H1 (cell line): ENCODE measurements at regions not wholly inside any gene's neighbourhood (a gene's known extent, or its start where the extent isn't known, plus 50 kb on each side); places are given as distances from the start of the nearest gene placed in this dataset.

Source experiments
- CTCF ChIA-PET: fragments of 300-600 bp; sonication (Branson Sonifier 250); formaldehyde crosslinking; loops from one replicate; lab custom pipeline; 2021; ENCODE audit not compliant: partially characterized antibody; lab: Charles Lee
- POLR2A ChIA-PET: fragments of 300-600 bp; sonication (Branson Sonifier 250); formaldehyde crosslinking; loops from one replicate; lab custom pipeline; 2021; ENCODE audit warnings: inconsistent platforms; ENCODE audit not compliant: partially characterized antibody; lab: Charles Lee
- DNase-seq, 2 experiments: peaks; one replicate each; pipeline versions ENCODE4 v3.0.0 to v3.0.0-alpha.2; 2010 to 2022; ENCODE audit warnings: low spot score in 2 of 2, low read depth in 1 of 2, mixed read lengths in 1 of 2
- FAIRE-seq: peaks from 2 replicates; lab custom pipeline; 2011; peaks lifted over from hg19 to GRCh38; lab: Jason Lieb, UNC
- H2AFZ ChIP-seq: 2 replicates; pipeline ENCODE4 v1.8.1; 2012; ENCODE audit warnings: low read length, inconsistent platforms
- H2AK5ac ChIP-seq: 2 replicates; pipeline ENCODE4 v1.6.1; 2013; ENCODE audit warnings: low read depth, low read length
- H2BK120ac ChIP-seq: replicated peaks from 2 replicates; pipeline ENCODE3; 2013; ENCODE audit warnings: low read depth, low read length, inconsistent platforms
- H2BK12ac ChIP-seq: 2 replicates; pipeline ENCODE4 v1.6.1; 2013; ENCODE audit warnings: low read depth, low read length
- H2BK15ac ChIP-seq: 2 replicates; pipeline ENCODE4 v1.6.1; 2013; ENCODE audit warnings: low read length
- H2BK20ac ChIP-seq: 2 replicates; pipeline ENCODE4 v1.6.1; 2013; ENCODE audit warnings: low read length
- H2BK5ac ChIP-seq: 2 replicates; pipeline ENCODE4 v1.6.1; 2013; ENCODE audit warnings: low read depth, low read length
- H3K14ac ChIP-seq: 2 replicates; pipeline ENCODE4 v1.6.1; 2013; ENCODE audit warnings: inconsistent platforms; ENCODE audit not compliant: insufficient read length
- H3K18ac ChIP-seq: 2 replicates; pipeline ENCODE4 v1.6.1; 2013; ENCODE audit warnings: low read length; ENCODE audit errors: extremely low read depth
- H3K23ac ChIP-seq: 2 replicates; pipeline ENCODE4 v1.6.1; 2013; ENCODE audit warnings: inconsistent platforms; ENCODE audit not compliant: insufficient read length
- H3K23me2 ChIP-seq: 2 replicates; pipeline ENCODE4 v1.6.1; 2013; ENCODE audit warnings: low read depth, low read length
- H3K27ac ChIP-seq: 2 replicates; pipeline ENCODE4 v1.6.1; 2011; ENCODE audit warnings: low read depth, low read length, inconsistent platforms
- H3K27me3 ChIP-seq, 4 experiments: replicated peaks in 1 of 4; 1 replicate in 1 of 4; 2 replicates in 3 of 4; pipeline versions ENCODE4 v1.6.1 to v1.8.1; 2011 to 2013; ENCODE audit warnings: low read length in 3 of 4, mild to moderate bottlenecking in 3 of 4, inconsistent platforms in 2 of 4, mixed read lengths in 2 of 4, moderate library complexity in 1 of 4; ENCODE audit not compliant: control insufficient read depth in 3 of 4, insufficient read depth in 3 of 4; ENCODE audit errors: extremely low read depth in 1 of 4
- H3K36me3 ChIP-seq, 4 experiments: 2 replicates each; pipeline versions ENCODE4 v1.6.1 to v1.8.1; 2011 to 2013; ENCODE audit warnings: mild to moderate bottlenecking in 4 of 4, low read length in 3 of 4, moderate library complexity in 2 of 4, control low read depth in 1 of 4, inconsistent platforms in 1 of 4; ENCODE audit not compliant: insufficient read depth in 4 of 4, control insufficient read depth in 2 of 4
- H3K4ac ChIP-seq: replicated peaks from 2 replicates; pipeline ENCODE3; 2013; ENCODE audit warnings: low read length, low read depth, mixed read lengths, inconsistent platforms; ENCODE audit not compliant: insufficient read length
- H3K4me1 ChIP-seq, 4 experiments: replicated peaks in 1 of 4; 1 replicate in 1 of 4; 2 replicates in 3 of 4; pipeline versions ENCODE4 v1.6.1 to v1.8.1; 2011 to 2013; ENCODE audit warnings: low read length in 3 of 4, inconsistent platforms in 2 of 4, mixed read lengths in 1 of 4; ENCODE audit not compliant: insufficient read depth in 4 of 4, control insufficient read depth in 3 of 4
- H3K4me2 ChIP-seq, 2 experiments: 2 replicates each; pipeline versions ENCODE4 v1.6.1 to v1.8.1; 2011 to 2013; ENCODE audit warnings: low read depth in 2 of 2, low read length in 2 of 2, control low read depth in 1 of 2, inconsistent platforms in 1 of 2, mild to moderate bottlenecking in 1 of 2; ENCODE audit not compliant: insufficient read depth in 1 of 2
- H3K4me3 ChIP-seq, 4 experiments: fragments of 200-600, 300-600 bp in 1 of 4; sonication (generic), shearing (Covaris generic), sonication (Bioruptor Twin) in 1 of 4; 2 replicates each; pipeline versions ENCODE4 v1.5.1 to v1.8.1; 2011 to 2016; ENCODE audit warnings: low read length in 4 of 4, low read depth in 3 of 4, control low read depth in 2 of 4, inconsistent platforms in 2 of 4, mild to moderate bottlenecking in 2 of 4, mixed read lengths in 1 of 4, moderate library complexity in 1 of 4; ENCODE audit not compliant: insufficient read depth in 2 of 4; ENCODE audit errors: extremely low read depth in 1 of 4
- H3K56ac ChIP-seq: replicated peaks from 2 replicates; pipeline ENCODE3; 2013; ENCODE audit warnings: low read depth, mild to moderate bottlenecking, mixed read lengths, low read length, inconsistent platforms; ENCODE audit not compliant: insufficient read length
- H3K79me1 ChIP-seq: 2 replicates; pipeline ENCODE4 v1.6.1; 2013; ENCODE audit warnings: low read depth, low read length, control low read depth
- H3K79me2 ChIP-seq, 2 experiments: 2 replicates each; pipeline versions ENCODE4 v1.6.1 to v1.8.1; 2012 to 2013; ENCODE audit warnings: low read length in 2 of 2, mild to moderate bottlenecking in 2 of 2, inconsistent platforms in 1 of 2; ENCODE audit not compliant: insufficient read depth in 2 of 2, control insufficient read depth in 1 of 2
- H3K9ac ChIP-seq, 4 experiments: replicated peaks in 1 of 4; 1 replicate in 1 of 4; 2 replicates in 3 of 4; pipeline versions ENCODE4 v1.6.1 to v1.8.1; 2011 to 2013; ENCODE audit warnings: low read depth in 3 of 4, low read length in 3 of 4, control low read depth in 2 of 4, mild to moderate bottlenecking in 2 of 4, moderate library complexity in 2 of 4, inconsistent platforms in 1 of 4; ENCODE audit errors: extremely low read depth in 1 of 4
- H3K9me3 ChIP-seq, 2 experiments: 2 replicates each; pipeline versions ENCODE4 v1.6.1 to v1.8.1; 2012 to 2013; ENCODE audit warnings: mild to moderate bottlenecking in 2 of 2, moderate library complexity in 2 of 2, control low read depth in 1 of 2, inconsistent platforms in 1 of 2, low read depth in 1 of 2, low read length in 1 of 2, mixed read lengths in 1 of 2; ENCODE audit not compliant: insufficient read depth in 2 of 2
- H4K20me1 ChIP-seq, 2 experiments: replicated peaks in 1 of 2; 2 replicates each; pipeline versions ENCODE3 to v1.8.1; 2011 to 2013; ENCODE audit warnings: inconsistent platforms in 2 of 2, low read length in 2 of 2, mild to moderate bottlenecking in 1 of 2; ENCODE audit not compliant: insufficient read depth in 2 of 2, control insufficient read depth in 1 of 2
- H4K5ac ChIP-seq: 2 replicates; pipeline ENCODE4 v1.6.1; 2013; ENCODE audit warnings: low read length, low read depth, mixed read lengths, inconsistent platforms; ENCODE audit not compliant: insufficient read length
- H4K8ac ChIP-seq: 2 replicates; pipeline ENCODE4 v1.8.0; 2013; ENCODE audit warnings: mild to moderate bottlenecking, moderate library complexity, low read length, inconsistent platforms; ENCODE audit not compliant: insufficient read depth; ENCODE audit errors: extremely low read depth
- H4K91ac ChIP-seq: replicated peaks from 2 replicates; pipeline ENCODE3; 2013; ENCODE audit warnings: low read length, mixed read lengths, inconsistent platforms; ENCODE audit not compliant: insufficient read length
- ATF2 ChIP-seq: IDR thresholded peaks from 2 replicates; pipeline ENCODE4 v1.6.1; 2012; ENCODE audit warnings: low read length, inconsistent platforms
- JUN ChIP-seq: IDR thresholded peaks from 2 replicates; pipeline ENCODE4 v1.6.1; 2011; ENCODE audit warnings: low read depth, mild to moderate bottlenecking, improper control_type of control experiment, low read length
- KDM1A ChIP-seq: fragments of 200-600, 300-600 bp; sonication (generic); IDR thresholded peaks from 2 replicates; pipeline ENCODE4 v1.7.1; 2016; ENCODE audit warnings: mild to moderate bottlenecking, low read length, borderline replicate concordance
- SUZ12 ChIP-seq: fragments of 200-600 bp; sonication (generic); IDR thresholded peaks from 2 replicates; pipeline ENCODE4 v1.6.1; 2012; ENCODE audit warnings: mild to moderate bottlenecking, inconsistent platforms, low read length, moderate library complexity, mixed read lengths
- YY1 ChIP-seq: IDR thresholded peaks from 2 replicates; pipeline ENCODE4 v1.6.1; 2011; ENCODE audit warnings: low read depth, mild to moderate bottlenecking, low read length
- WGBS, 2 experiments: shearing (Covaris generic) in 1 of 2; methylation state at CpG; one replicate each; pipeline versions ENCODE4 v1.1.6 to v1.1.7; 2013 to 2015; ENCODE audit warnings: low lambda C conversion rate in 2 of 2, mixed read lengths in 2 of 2, inconsistent platforms in 1 of 2, low coverage in 1 of 2, missing lambda C conversion rate in 1 of 2; ENCODE audit not compliant: insufficient replicate concordance in 2 of 2, insufficient coverage in 1 of 2, insufficient read length in 1 of 2; ENCODE audit errors: extremely low coverage in 1 of 2, missing lambda C conversion rate in 1 of 2; 5-methylcytosine and 5-hydroxymethylcytosine counted together

- Histone ChIP-seq H4K91ac (no peak overlapping the region), H3K27ac (no peak overlapping the region), H2AK5ac (no peak overlapping the region), H4K5ac (no peak overlapping the region), H2BK120ac (no peak overlapping the region), H2BK20ac (no peak overlapping the region), H3K4me3 (no peak overlapping the region), H3K79me2 (no peaks in the 10 kb centered on the region), H2BK5ac (no peak overlapping the region), H3K23me2 (0 out of 2 replicates have a peak, but pooled peaks cover 5% of the 10 kb centered on the region), H3K9ac (no peak overlapping the region), H3K36me3 (no peaks in the 10 kb centered on the region), H3K23ac (no peak overlapping the region), H4K8ac (no peak overlapping the region), H3K79me1 (no peaks in the 10 kb centered on the region), H4K20me1 (peaks cover 0 to 2% of the 10 kb centered on the region in 2 experiments), H3K4ac (no peak overlapping the region), H3K9me3 (peaks cover 0 to 2% of the 10 kb centered on the region in 2 experiments; a peak in 1 of 4 replicates), H3K27me3 (no peaks in the 10 kb centered on the region), H2AFZ (no peak overlapping the region), H3K14ac (no peak overlapping the region), H3K4me2 (no peak overlapping the region), H3K4me1 (no peaks in the 10 kb centered on the region), H3K56ac (no peak overlapping the region), H3K18ac (no peak overlapping the region), H2BK15ac (no peak overlapping the region), H2BK12ac (no peak overlapping the region)
- DNase-seq: no peak
- ChIA-PET CTCF (interaction anchor here (0.7 to 1.6 kb wide), 4 partner anchors 9 to 401 kb away, joined by 3 read pairs; no protein-coding TSS in a partner anchor), POLR2A (no interaction called here)
- no peak for FAIRE-seq
- no peak for TF ChIP-seq JUN
- no peak for TF ChIP-seq YY1
- TF ChIP-seq SUZ12: no peak
- no peak for TF ChIP-seq KDM1A
- TF ChIP-seq ATF2: no peak
- 66% methylated on average over 5 of the region's 5 CpGs; no CpG with 5 or more reads in 1 of the 2 experiments for WGBS, 2 experiments
Measured at GRCh38 chr16:86444661-86445060, 65.7 kb upstream of the FOXF1 start.
